ENCODE measurements at regions not wholly inside any gene's neighbourhood (a gene's known extent, or its start where the extent isn't known, plus 50 kb on each side); places are given as distances from the start of the nearest gene placed in this dataset.

DNA sequence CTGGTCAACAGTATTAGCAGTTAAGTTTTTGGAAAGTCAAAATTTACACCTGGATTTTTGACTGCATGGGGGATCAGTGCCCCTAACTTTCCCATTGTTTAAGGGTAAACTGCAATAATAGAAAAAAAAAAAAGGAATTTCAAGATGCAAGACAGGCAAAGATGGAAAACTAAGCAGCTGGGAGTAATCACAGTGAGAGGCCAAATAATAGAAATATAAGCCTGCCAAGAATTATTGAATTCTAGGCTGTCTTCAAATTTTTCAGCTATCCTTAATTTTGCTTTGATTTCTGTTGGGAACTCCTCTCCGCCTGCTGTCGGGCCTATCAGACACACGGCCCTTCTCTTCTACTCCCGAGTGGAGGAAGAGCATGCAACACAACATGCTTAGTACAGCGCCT is 215.5 kb upstream of the LMCD1 start:
- TF ChIP-seq CTCF (IDR thresholded peaks at IDR 0.05; ENCODE audit: insufficient read depth, low read length) (no peak), REST (IDR thresholded peaks at IDR 0.05; ENCODE audit: insufficient replicate concordance, low read depth) (no peak), POLR2AphosphoS5 (IDR thresholded peaks at IDR 0.05; ENCODE audit: low read depth) (no peak), SPI1 (IDR thresholded peaks at IDR 0.05; ENCODE audit: borderline replicate concordance, low read depth) (no peak), GABPA (IDR thresholded peaks at IDR 0.05; ENCODE audit: low read depth) (no peak)

All from HL-60 (cell line).